22Rv1 (cell line): ENCODE measurements at regions not wholly inside any gene's neighbourhood (a gene's known extent, or its start where the extent isn't known, plus 50 kb on each side); places are given as distances from the start of the nearest gene placed in this dataset.

ENCODE experiments used
- H3K27ac ChIP-seq: fragments of 450-650 bp; 2 replicates; pipeline ENCODE4 v1.5.1; 2017
- ZFX ChIP-seq: fragments of 450-650 bp; IDR thresholded peaks from 2 replicates; pipeline ENCODE4 v1.6.1; 2017; ENCODE audit warnings: antibody characterized with exemption, borderline replicate concordance
- TF ChIP-seq, protein P1 (sequence below): fragments of 450-650 bp; IDR thresholded peaks from 2 replicates; pipeline ENCODE4 v1.5.1; 2017; ENCODE audit warnings: mild to moderate bottlenecking

DNA sequence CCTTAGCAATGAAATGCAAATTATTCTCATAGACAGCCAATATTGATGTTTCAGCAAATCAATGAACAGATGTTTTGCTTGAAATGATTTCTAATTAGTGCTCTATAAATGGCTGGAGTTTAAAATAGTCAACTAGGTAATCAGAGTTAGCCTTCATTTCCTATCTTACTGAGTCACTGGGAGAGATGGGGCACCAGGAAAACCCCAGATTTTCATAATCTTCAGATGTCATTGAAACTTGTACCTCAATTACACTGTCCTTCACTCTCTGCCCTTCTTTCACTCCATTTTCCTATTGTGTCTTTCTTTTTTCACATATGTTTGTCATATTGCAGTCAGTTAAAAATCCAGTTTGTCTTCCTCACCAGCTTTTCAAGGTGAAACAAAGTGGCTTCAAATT, 92.7 kb downstream of the C12orf75 start:
- TF ChIP-seq, protein P1, sequence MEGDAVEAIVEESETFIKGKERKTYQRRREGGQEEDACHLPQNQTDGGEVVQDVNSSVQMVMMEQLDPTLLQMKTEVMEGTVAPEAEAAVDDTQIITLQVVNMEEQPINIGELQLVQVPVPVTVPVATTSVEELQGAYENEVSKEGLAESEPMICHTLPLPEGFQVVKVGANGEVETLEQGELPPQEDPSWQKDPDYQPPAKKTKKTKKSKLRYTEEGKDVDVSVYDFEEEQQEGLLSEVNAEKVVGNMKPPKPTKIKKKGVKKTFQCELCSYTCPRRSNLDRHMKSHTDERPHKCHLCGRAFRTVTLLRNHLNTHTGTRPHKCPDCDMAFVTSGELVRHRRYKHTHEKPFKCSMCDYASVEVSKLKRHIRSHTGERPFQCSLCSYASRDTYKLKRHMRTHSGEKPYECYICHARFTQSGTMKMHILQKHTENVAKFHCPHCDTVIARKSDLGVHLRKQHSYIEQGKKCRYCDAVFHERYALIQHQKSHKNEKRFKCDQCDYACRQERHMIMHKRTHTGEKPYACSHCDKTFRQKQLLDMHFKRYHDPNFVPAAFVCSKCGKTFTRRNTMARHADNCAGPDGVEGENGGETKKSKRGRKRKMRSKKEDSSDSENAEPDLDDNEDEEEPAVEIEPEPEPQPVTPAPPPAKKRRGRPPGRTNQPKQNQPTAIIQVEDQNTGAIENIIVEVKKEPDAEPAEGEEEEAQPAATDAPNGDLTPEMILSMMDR: no peak
- TF ChIP-seq ZFX: no peak
- H3K27ac ChIP-seq: no peak overlapping the region

DNA sequence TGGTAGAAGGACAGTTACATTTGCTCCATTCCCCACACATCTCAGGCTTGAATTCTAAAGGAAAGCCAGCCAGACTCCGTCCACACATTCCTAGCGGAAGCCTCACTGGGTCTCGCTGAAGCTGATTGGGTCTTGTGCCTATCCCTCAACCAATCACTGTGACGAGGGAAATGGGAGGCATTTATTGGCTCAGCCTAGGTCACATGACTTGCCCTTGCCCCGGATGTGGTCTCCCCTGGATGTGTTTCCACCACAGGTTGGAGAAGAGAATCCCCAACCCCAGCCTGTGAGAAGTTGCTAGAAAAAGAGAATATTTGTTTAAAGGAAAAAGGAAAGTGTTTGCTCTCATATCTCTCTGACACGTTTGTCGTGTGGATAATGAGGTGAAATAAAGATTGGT, 93.4 kb downstream of the C12orf75 start:
- no peak for TF ChIP-seq ZFX
- TF ChIP-seq, protein P1: no peak
- no peak overlapping the region for H3K27ac ChIP-seq

DNA sequence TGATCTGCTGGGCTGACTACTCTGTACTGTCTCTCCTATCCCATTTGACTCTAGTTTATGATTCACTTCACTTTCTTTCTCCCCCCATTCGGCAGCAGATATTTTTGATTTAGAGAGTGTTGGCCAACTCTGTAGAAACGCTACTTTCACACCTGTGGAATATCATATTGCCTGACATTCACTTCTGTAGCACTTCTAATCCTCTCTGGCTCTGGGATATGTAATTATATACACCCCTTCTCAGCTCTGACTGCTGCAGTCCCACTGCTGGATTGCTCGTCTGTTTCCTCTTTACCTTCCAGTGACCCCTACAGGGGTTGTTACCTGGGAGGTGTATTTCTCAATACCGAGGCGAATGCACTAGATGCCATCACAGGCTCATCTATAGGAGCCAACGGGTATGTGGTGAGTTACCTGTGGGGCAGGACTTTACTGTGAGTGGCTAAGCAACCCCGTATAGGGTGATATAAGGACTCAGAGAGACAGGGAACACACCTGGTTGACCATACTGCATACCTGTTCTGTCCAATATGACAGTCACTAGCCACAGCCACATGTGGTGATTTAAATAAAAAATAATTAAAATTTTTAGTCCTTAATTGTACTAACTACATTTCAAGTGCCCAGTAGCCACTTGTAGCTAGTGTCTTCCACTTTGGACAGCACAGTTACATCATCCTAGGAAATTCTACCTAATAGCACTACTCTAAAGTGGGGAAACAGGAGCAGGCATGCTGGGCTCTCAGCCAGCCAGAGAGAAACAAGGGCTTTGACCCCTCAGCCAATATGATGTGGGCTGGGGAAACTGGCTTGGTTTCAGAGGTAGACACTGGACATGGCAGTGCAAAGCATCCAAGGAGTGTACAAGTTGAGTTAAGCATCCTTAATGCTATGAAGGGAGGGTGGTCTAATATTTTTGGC, 95.0 kb downstream of the C12orf75 start:
- no peak overlapping the region for H3K27ac ChIP-seq
- TF ChIP-seq, protein P1: no peak
- TF ChIP-seq ZFX: no peak

DNA sequence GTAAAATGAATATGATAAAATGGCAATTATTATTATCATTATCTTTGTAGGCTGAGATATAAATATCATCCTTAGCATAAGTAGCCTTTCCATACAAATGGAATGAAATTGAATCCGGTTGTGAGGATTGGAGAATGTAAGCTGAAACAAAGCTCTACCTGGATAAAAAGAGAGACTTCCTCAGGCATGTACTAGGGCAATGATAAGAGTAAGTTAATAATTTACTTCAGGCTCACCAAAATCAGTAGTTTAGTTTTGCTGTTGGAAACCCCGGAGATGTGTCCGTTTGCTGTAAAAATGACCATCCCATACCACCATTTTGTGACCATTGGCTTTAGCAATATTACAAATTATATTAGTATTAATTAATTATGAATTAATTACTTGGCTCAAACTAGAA, 96.3 kb downstream of the C12orf75 start:
- no peak overlapping the region for H3K27ac ChIP-seq
- TF ChIP-seq ZFX: no peak
- TF ChIP-seq, protein P1: no peak

DNA sequence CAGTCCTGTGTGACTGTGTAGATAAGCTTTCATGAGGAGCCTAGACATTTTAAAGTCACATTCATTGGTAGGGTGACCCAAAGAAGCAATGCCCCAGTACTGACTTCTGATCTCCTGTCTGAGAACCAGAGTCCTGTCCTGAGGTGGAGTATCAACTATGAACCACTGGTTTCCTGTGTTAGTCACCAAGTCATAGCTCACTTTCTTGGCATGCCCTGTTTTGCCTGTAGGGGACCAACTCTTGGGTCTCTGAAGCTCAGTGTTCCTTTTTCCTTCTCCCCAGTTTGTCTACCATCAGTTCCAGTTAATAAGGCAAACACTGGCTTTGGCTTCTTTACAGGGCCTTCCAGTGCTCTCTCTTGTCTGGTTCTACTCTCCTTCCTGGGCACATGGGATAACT, 97.4 kb downstream of the C12orf75 start:
- TF ChIP-seq, protein P1: no peak
- no peak overlapping the region for H3K27ac ChIP-seq

DNA sequence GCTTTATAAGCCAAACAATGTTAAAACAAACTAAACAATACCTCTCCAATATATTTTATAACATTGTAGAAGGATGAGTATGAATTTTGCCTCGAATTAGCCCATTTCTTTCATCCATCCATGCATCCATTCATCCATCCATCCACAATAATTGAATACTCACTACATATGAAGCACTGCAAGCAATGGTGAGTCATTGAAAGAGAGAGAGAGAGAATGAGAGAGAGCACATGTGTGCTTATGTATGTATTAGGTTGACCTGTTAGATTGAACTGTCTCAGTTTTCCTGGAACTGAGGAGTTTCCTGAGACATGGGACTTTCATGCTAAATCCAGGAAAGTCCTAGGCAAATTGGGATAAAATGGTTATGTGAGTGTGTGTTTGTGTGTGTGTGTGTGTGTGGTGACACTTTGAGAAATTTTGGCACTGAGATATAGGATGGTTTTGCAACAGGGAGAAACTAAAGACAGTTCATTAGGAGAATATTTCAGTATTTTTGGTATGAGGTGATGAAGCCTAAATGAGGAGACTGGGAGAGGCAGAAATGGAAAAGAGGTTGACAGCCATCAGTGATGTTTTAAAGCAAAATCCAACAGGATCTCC, 98.4 kb downstream of the C12orf75 start:
- no peak for TF ChIP-seq ZFX
- TF ChIP-seq, protein P1: no peak
- no peak overlapping the region for H3K27ac ChIP-seq

DNA sequence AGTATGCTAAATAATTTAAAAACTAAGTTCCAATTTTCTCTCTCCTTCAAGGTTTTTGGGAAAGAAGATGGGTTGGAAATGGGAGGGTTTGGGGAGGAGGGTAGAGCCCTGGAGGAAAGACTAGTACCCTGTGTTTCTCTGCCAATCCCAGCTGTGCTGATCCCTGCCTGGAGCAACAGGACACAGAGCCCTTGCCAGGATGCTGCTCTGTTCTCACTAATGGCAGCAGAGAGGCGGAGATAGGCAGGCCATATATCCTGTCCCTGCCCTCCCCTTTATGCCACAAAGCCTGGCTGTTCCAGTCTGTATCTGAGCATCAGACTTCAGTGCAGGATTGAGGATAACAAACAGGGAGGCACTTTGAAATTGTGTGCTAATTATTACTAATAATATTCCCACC, 99.0 kb downstream of the C12orf75 start:
- TF ChIP-seq, protein P1: no peak
- no peak for TF ChIP-seq ZFX
- no peak overlapping the region for H3K27ac ChIP-seq
